Activated CD4-positive, alpha-beta memory T cell treated with anti-CD3 and anti-CD28 coated beads, Interleukin-2, amount 10 ng/mL, durations not matched to agents 7 days and 5 days (primary cell): ENCODE measurements at regions not wholly inside any gene's neighbourhood (a gene's known extent, or its start where the extent isn't known, plus 50 kb on each side); places are given as distances from the start of the nearest gene placed in this dataset.

Experiments used
- CTCF ChIA-PET: fragments of 350-600 bp; sonication (Branson Sonifier 250); formaldehyde crosslinking; loops from one replicate; lab custom pipeline; 2021; ENCODE audit warnings: antibody characterized with exemption, inconsistent platforms; lab: Charles Lee
- POLR2A ChIA-PET: fragments of 350-600 bp; sonication (Branson Sonifier 250); formaldehyde crosslinking; loops from one replicate; lab custom pipeline; 2021; ENCODE audit warnings: antibody characterized with exemption; lab: Charles Lee
- DNase-seq: peaks from one replicate; pipeline ENCODE4 v3.0.0-alpha.2; 2020
- H3K27ac Mint-ChIP-seq: one replicate; pipeline ENCODE4 v1.8.0; 2021; ENCODE audit warnings: mild to moderate bottlenecking, mixed read lengths
- H3K27me3 Mint-ChIP-seq: one replicate; pipeline ENCODE4 v1.8.0; 2021; ENCODE audit warnings: mixed read lengths
- H3K36me3 Mint-ChIP-seq: one replicate; pipeline ENCODE4 v1.8.0; 2021; ENCODE audit warnings: low read depth, mixed read lengths
- H3K4me1 Mint-ChIP-seq: one replicate; pipeline ENCODE4 v1.8.0; 2021; ENCODE audit warnings: mixed read lengths
- H3K4me3 Mint-ChIP-seq: one replicate; pipeline ENCODE4 v1.8.0; 2021; ENCODE audit warnings: mild to moderate bottlenecking, mixed read lengths
- H3K9me3 Mint-ChIP-seq: one replicate; pipeline ENCODE4 v1.8.0; 2021; ENCODE audit warnings: mixed read lengths

- no peak overlapping the region for H3K4me3 Mint-ChIP-seq
Observed at GRCh38 chr18:25817546-25818237, 272.7 kb downstream of the SS18 start.

GRCh38 chr18:25815659-25816058 is 274.8 kb downstream of the SS18 start:
- Mint-ChIP-seq H3K27ac (no peak overlapping the region), H3K9me3 (no peaks in the 10 kb centered on the region), H3K4me1 (peaks cover 18% of the 10 kb centered on the region), H3K36me3 (no peaks in the 10 kb centered on the region), H3K27me3 (peaks cover 2% of the 10 kb centered on the region), H3K4me3 (no peak overlapping the region)
- ChIA-PET CTCF (no interaction called here), POLR2A (no interaction called here)
- no peak for DNase-seq

More at GRCh38 chr18:25817546-25818237, 272.7 kb downstream of the SS18 start:
- Mint-ChIP-seq H3K9me3 (no peaks in the 10 kb centered on the region), H3K4me1 (peaks cover 18% of the 10 kb centered on the region), H3K27ac (no peak overlapping the region), H3K36me3 (no peaks in the 10 kb centered on the region), H3K27me3 (peaks cover 6% of the 10 kb centered on the region)
- ChIA-PET POLR2A (no interaction called here), CTCF (no interaction called here)
- DNase-seq = no peak

- Mint-ChIP-seq H3K27ac (no peak overlapping the region), H3K4me3 (no peak overlapping the region), H3K36me3 (no peaks in the 10 kb centered on the region), H3K9me3 (no peaks in the 10 kb centered on the region), H3K27me3 (peaks cover 2% of the 10 kb centered on the region), H3K4me1 (peaks cover 18% of the 10 kb centered on the region)
- DNase-seq = no peak
- CTCF ChIA-PET = interaction anchor here (1.0 kb wide), 1 partner anchor 17 kb away, joined by 4 read pairs; no protein-coding TSS in a partner anchor
- POLR2A ChIA-PET = no interaction called here
Observed at GRCh38 chr18:25814841-25815458, 275.5 kb downstream of the SS18 start.

- DNase-seq = no peak
- Mint-ChIP-seq H3K27ac (no peak overlapping the region), H3K27me3 (peaks cover 2% of the 10 kb centered on the region), H3K4me1 (peaks cover 18% of the 10 kb centered on the region), H3K4me3 (no peak overlapping the region), H3K9me3 (no peaks in the 10 kb centered on the region), H3K36me3 (no peaks in the 10 kb centered on the region)
- ChIA-PET CTCF (no interaction called here), POLR2A (no interaction called here)
Observed at GRCh38 chr18:25813110-25813509, 277.3 kb downstream of the SS18 start.

- H3K27ac Mint-ChIP-seq = no peak overlapping the region
- no peak overlapping the region for H3K4me3 Mint-ChIP-seq
- CTCF ChIA-PET = no interaction called here
- POLR2A ChIA-PET = no interaction called here
- H3K27me3 Mint-ChIP-seq = peaks cover 2% of the 10 kb centered on the region
- no peaks in the 10 kb centered on the region for H3K9me3 Mint-ChIP-seq
- peaks cover 15% of the 10 kb centered on the region for H3K4me1 Mint-ChIP-seq
- H3K36me3 Mint-ChIP-seq = no peaks in the 10 kb centered on the region
- no peak for DNase-seq
Observed at GRCh38 chr18:25810736-25811135, 279.7 kb downstream of the SS18 start.

- H3K27ac Mint-ChIP-seq = no peak overlapping the region
- POLR2A ChIA-PET = no interaction called here
- H3K27me3 Mint-ChIP-seq = no peaks in the 10 kb centered on the region
- CTCF ChIA-PET = no interaction called here
- DNase-seq = no peak
- H3K36me3 Mint-ChIP-seq = no peaks in the 10 kb centered on the region
- no peak overlapping the region for H3K4me3 Mint-ChIP-seq
- peaks cover 3% of the 10 kb centered on the region for H3K9me3 Mint-ChIP-seq
- H3K4me1 Mint-ChIP-seq = no peaks in the 10 kb centered on the region
Observed at GRCh38 chr18:25805939-25806338, 284.5 kb downstream of the SS18 start.

GRCh38 chr18:25805323-25805722 is 285.1 kb downstream of the SS18 start:
- DNase-seq = no peak
- Mint-ChIP-seq H3K4me3 (no peak overlapping the region), H3K36me3 (no peaks in the 10 kb centered on the region), H3K27ac (no peak overlapping the region), H3K4me1 (no peaks in the 10 kb centered on the region), H3K9me3 (peaks cover 5% of the 10 kb centered on the region), H3K27me3 (no peaks in the 10 kb centered on the region)
- CTCF ChIA-PET = no interaction called here
- POLR2A ChIA-PET = no interaction called here

- Mint-ChIP-seq H3K27ac (no peak overlapping the region), H3K4me3 (no peak overlapping the region), H3K4me1 (no peaks in the 10 kb centered on the region), H3K9me3 (peaks cover 5% of the 10 kb centered on the region), H3K27me3 (no peaks in the 10 kb centered on the region), H3K36me3 (no peaks in the 10 kb centered on the region)
- POLR2A ChIA-PET = no interaction called here
- CTCF ChIA-PET = interaction anchor here (1.5 kb wide), 1 partner anchor 34 kb away, joined by 4 read pairs; no protein-coding TSS in a partner anchor
- DNase-seq = no peak
Observed at GRCh38 chr18:25799231-25799630, 291.2 kb downstream of the SS18 start.

- Mint-ChIP-seq H3K36me3 (no peaks in the 10 kb centered on the region), H3K4me1 (no peaks in the 10 kb centered on the region), H3K27me3 (no peaks in the 10 kb centered on the region), H3K27ac (no peak overlapping the region), H3K4me3 (no peak overlapping the region), H3K9me3 (peaks cover 5% of the 10 kb centered on the region)
- ChIA-PET POLR2A (no interaction called here), CTCF (interaction anchor here (1.5 kb wide), 1 partner anchor 35 kb away, joined by 4 read pairs; no protein-coding TSS in a partner anchor)
- DNase-seq = no peak
Observed at GRCh38 chr18:25798046-25798445, 292.4 kb downstream of the SS18 start.

GRCh38 chr18:25795213-25795612 is 295.2 kb downstream of the SS18 start:
- no peak for DNase-seq
- Mint-ChIP-seq H3K36me3 (no peaks in the 10 kb centered on the region), H3K4me3 (no peak overlapping the region), H3K27me3 (no peaks in the 10 kb centered on the region), H3K9me3 (no peaks in the 10 kb centered on the region), H3K4me1 (no peaks in the 10 kb centered on the region), H3K27ac (no peak overlapping the region)
- CTCF ChIA-PET = no interaction called here
- POLR2A ChIA-PET = no interaction called here

- ChIA-PET POLR2A (no interaction called here), CTCF (no interaction called here)
- Mint-ChIP-seq H3K4me3 (no peak overlapping the region), H3K27ac (no peak overlapping the region), H3K27me3 (no peaks in the 10 kb centered on the region), H3K4me1 (no peaks in the 10 kb centered on the region), H3K9me3 (no peaks in the 10 kb centered on the region), H3K36me3 (no peaks in the 10 kb centered on the region)
- DNase-seq = no peak
Observed at GRCh38 chr18:25787276-25787675, 303.1 kb downstream of the SS18 start.

- no peak for DNase-seq
- H3K9me3 Mint-ChIP-seq = no peaks in the 10 kb centered on the region
- H3K4me1 Mint-ChIP-seq = no peaks in the 10 kb centered on the region
- no peak overlapping the region for H3K27ac Mint-ChIP-seq
- H3K27me3 Mint-ChIP-seq = no peaks in the 10 kb centered on the region
- no peak overlapping the region for H3K4me3 Mint-ChIP-seq
- CTCF ChIA-PET = no interaction called here
- POLR2A ChIA-PET = no interaction called here
- no peaks in the 10 kb centered on the region for H3K36me3 Mint-ChIP-seq
Observed at GRCh38 chr18:25786758-25787157, 303.7 kb downstream of the SS18 start.

- ChIA-PET POLR2A (no interaction called here), CTCF (no interaction called here)
- Mint-ChIP-seq H3K4me1 (no peaks in the 10 kb centered on the region), H3K27ac (no peak overlapping the region), H3K36me3 (no peaks in the 10 kb centered on the region), H3K9me3 (no peaks in the 10 kb centered on the region), H3K27me3 (no peaks in the 10 kb centered on the region), H3K4me3 (no peak overlapping the region)
- no peak for DNase-seq
Observed at GRCh38 chr18:25780105-25780504, 310.3 kb downstream of the SS18 start.

GRCh38 chr18:25771796-25772195 is 318.6 kb downstream of the SS18 start:
- DNase-seq = no peak
- ChIA-PET POLR2A (no interaction called here), CTCF (no interaction called here)
- Mint-ChIP-seq H3K4me1 (no peaks in the 10 kb centered on the region), H3K36me3 (no peaks in the 10 kb centered on the region), H3K27ac (no peak overlapping the region), H3K27me3 (no peaks in the 10 kb centered on the region), H3K4me3 (no peak overlapping the region), H3K9me3 (no peaks in the 10 kb centered on the region)
